ENCODE measurements at regions not wholly inside any gene's neighbourhood (a gene's known extent, or its start where the extent isn't known, plus 50 kb on each side); places are given as distances from the start of the nearest gene placed in this dataset.

DNA sequence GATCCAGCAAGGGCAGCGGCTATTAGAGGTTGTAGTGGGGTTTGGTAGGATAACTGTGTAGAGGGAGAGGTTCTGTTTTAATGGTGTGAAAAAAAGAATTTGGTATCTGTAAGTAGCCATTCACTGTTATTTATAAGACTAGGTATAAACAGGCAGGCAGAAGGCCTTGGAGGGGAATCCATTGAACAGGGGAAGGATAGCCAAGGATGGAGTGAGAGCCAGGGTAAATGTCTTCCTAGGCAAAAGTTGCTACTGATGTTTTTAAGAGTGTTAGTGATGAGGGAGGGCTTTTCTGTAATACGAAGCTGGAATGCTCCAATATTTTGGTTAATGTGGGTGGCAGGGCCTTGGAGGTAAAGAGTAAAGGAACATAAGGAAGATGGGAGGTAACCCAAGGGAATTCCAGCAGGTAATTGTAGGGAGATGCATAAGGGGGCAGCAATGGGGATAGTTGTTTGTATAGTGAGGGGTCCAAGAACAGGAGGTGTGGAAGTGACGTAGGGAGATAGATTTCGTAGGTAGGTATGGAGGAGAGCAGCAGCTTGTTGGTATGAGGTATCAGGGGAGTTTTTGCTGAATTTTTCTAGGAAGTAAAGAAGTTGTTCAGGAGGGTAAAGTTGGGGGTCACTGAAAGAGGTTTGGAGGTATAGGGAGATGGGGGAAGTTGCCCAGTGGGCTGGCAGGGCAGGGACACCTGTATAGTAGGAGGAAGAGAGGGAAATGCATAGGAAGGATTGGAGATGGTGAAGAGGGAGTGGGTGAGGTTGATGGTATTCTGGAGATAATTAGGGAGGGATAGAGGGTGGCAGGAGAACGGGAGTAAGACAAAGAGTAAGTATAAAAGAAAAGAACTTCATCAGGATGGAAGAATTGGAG, 752.4 kb upstream of the ADGRB3 start:
- no peak for TF ChIP-seq GTF2A2 (tag; IDR thresholded peaks at IDR 0.05)
- no peak for TF ChIP-seq SMARCA4 (IDR thresholded peaks at IDR 0.05)
- no peak for TF ChIP-seq CBX8 (IDR thresholded peaks at IDR 0.05; ENCODE audit: borderline replicate concordance, extremely low read depth, low read depth, low read length, poor library complexity, severe bottlenecking)
- no peak for TF ChIP-seq CTCF (IDR thresholded peaks at IDR 0.05 in 2 of 3, conservative IDR thresholded peaks at IDR 0.05 in 1 of 3; ENCODE audit: insufficient read depth in 2 of 3, low read depth in 1 of 3, low read length in 3 of 3)
- TF ChIP-seq EP300 (IDR thresholded peaks at IDR 0.05; ENCODE audit: low read length), result no peak
- peak; percentile 63 for TF ChIP-seq POLR2AphosphoS5 (IDR thresholded peaks at IDR 0.05; ENCODE audit: control insufficient read depth, insufficient read depth, low read depth, low read length)
- TF ChIP-seq TAF1 (IDR thresholded peaks at IDR 0.05; ENCODE audit: control insufficient read depth, extremely low read depth, insufficient read depth, low read length, severe bottlenecking), result no peak
- no peak for TF ChIP-seq RCOR1 (IDR thresholded peaks at IDR 0.05; ENCODE audit: borderline replicate concordance in 1 of 2, low read depth in 2 of 2, low read length in 2 of 2)
- TF ChIP-seq NFRKB (IDR thresholded peaks at IDR 0.05; ENCODE audit: low read depth), result peak; percentile 60; the same call in 1 of the 2 replicates
- no peak for TF ChIP-seq NFE2L1 (tag; IDR thresholded peaks at IDR 0.05; ENCODE audit: borderline replicate concordance, low read depth)
- no peak for TF ChIP-seq SMC3 (conservative IDR thresholded peaks at IDR 0.05; ENCODE audit: insufficient read depth, low read depth, low read length)
- TF ChIP-seq, protein P1, sequence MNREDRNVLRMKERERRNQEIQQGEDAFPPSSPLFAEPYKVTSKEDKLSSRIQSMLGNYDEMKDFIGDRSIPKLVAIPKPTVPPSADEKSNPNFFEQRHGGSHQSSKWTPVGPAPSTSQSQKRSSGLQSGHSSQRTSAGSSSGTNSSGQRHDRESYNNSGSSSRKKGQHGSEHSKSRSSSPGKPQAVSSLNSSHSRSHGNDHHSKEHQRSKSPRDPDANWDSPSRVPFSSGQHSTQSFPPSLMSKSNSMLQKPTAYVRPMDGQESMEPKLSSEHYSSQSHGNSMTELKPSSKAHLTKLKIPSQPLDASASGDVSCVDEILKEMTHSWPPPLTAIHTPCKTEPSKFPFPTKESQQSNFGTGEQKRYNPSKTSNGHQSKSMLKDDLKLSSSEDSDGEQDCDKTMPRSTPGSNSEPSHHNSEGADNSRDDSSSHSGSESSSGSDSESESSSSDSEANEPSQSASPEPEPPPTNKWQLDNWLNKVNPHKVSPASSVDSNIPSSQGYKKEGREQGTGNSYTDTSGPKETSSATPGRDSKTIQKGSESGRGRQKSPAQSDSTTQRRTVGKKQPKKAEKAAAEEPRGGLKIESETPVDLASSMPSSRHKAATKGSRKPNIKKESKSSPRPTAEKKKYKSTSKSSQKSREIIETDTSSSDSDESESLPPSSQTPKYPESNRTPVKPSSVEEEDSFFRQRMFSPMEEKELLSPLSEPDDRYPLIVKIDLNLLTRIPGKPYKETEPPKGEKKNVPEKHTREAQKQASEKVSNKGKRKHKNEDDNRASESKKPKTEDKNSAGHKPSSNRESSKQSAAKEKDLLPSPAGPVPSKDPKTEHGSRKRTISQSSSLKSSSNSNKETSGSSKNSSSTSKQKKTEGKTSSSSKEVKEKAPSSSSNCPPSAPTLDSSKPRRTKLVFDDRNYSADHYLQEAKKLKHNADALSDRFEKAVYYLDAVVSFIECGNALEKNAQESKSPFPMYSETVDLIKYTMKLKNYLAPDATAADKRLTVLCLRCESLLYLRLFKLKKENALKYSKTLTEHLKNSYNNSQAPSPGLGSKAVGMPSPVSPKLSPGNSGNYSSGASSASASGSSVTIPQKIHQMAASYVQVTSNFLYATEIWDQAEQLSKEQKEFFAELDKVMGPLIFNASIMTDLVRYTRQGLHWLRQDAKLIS (CRISPR knock-in tag; IDR thresholded peaks at IDR 0.05), result peak; percentile 70; the same call in 1 of the 2 replicates

All from K562 (cell line).